BJ (cell line): ENCODE measurements at regions not wholly inside any gene's neighbourhood (a gene's known extent, or its start where the extent isn't known, plus 50 kb on each side); places are given as distances from the start of the nearest gene placed in this dataset.

Experiments
- CTCF ChIA-PET: fragments of 350-600 bp; formaldehyde crosslinking; extraction: SDS; loops from one replicate; lab custom pipeline; 2021; ENCODE audit warnings: antibody characterized with exemption, inconsistent platforms; lab: Yijun Ruan, JAX
- POLR2A ChIA-PET: fragments of 300-600 bp; sonication (Branson Sonifier 250); formaldehyde crosslinking; extraction: SDS; loops from one replicate; lab custom pipeline; 2021; ENCODE audit warnings: antibody characterized with exemption; lab: Charles Lee
- DNase-seq: peaks from one replicate; pipeline ENCODE4 v3.0.0-alpha.2; 2011; ENCODE audit warnings: low read depth
- H3K27me3 ChIP-seq: 2 replicates; pipeline ENCODE4 v1.6.0; 2011; ENCODE audit warnings: low read length; ENCODE audit not compliant: control insufficient read depth, insufficient read depth
- H3K36me3 ChIP-seq: 2 replicates; pipeline ENCODE4 v1.5.1; 2011; ENCODE audit warnings: low read length; ENCODE audit not compliant: control insufficient read depth, insufficient read depth
- H3K4me3 ChIP-seq: 2 replicates; pipeline ENCODE4 v1.5.1; 2011; ENCODE audit warnings: low read depth, mild to moderate bottlenecking, control low read depth, low read length
- CTCF ChIP-seq: IDR thresholded peaks from 2 replicates; pipeline ENCODE4 v1.5.1; 2011; ENCODE audit warnings: low read depth, mild to moderate bottlenecking, control low read depth, inconsistent platforms, low read length, moderate library complexity; ENCODE audit not compliant: insufficient read depth

DNA sequence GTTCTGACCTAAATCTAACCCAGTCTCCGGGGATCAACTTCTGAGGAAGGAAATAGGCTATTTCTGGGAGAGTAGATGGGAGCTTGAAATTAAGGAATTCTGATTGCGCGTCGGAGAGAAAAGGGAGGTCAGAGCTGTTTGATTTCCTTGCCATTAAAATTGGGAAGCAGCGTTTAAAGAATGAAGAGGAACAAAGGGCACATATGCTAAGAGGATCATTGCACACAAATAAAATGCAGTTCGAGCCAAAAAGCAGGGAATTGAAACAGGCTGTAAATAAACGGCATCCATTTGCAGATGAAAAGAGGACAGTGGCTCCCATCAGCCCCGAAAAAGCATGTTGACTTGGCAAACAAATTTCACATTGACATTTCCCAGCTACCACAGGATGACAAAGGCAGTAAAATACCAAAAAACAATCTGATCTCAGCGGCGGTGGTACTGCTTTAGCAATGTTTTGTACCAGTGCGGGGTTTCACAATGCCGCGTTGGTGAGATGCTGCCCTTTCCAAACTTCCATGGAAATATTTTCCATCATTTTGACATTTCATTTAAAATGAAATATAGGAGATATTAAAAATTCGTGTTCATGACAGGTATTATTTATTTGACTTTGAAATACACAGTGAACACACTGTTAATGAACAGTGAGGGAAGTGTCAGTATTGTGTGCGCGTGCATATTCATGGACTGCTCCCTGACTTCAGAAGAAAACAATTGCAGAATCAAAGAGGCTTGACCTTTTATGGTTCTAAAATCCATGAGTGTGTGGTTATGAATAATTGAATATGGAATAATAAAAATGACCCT lies 108.8 kb downstream of the SQOR start:
- POLR2A ChIA-PET = no interaction called here
- CTCF ChIA-PET = no interaction called here
- no peak for TF ChIP-seq CTCF
- H3K36me3 ChIP-seq = no peaks in the 10 kb centered on the region
- H3K4me3 ChIP-seq = no peak overlapping the region
- H3K27me3 ChIP-seq = peaks cover 4% of the 10 kb centered on the region; the same call in 1 of the 2 replicates
- no peak for DNase-seq

- DNase-seq = no peak
- ChIA-PET POLR2A (no interaction called here), CTCF (no interaction called here)
- no peak for TF ChIP-seq CTCF
- Histone ChIP-seq H3K27me3 (peaks cover 4% of the 10 kb centered on the region; the same call in 1 of the 2 replicates), H3K36me3 (no peaks in the 10 kb centered on the region), H3K4me3 (no peak overlapping the region)
Measured at GRCh38 chr15:45744236-45744589, 109.4 kb downstream of the SQOR start.

DNA sequence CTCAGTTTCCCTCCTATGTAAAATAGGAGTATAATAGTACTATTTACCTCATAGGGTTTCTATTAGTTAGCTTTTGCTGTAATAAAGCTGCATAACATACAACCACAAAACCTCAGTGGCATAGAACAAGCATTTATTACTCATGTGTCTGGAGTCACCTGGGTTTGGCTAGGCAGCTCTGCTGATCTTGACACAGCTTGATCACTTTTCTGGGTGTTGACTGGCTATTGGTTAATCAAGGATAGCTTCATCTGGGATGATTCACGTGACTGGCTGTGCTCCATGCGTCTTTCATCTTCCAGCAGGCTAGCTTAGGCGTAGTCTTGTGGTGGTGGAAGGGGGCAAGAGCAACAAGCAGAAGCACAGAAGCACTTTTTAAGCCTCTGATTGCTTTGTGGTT lies 112.6 kb downstream of the SQOR start:
- ChIA-PET CTCF (interaction anchor here (1.4 kb wide), 1 partner anchor 42 kb away, joined by 3 read pairs; no protein-coding TSS in a partner anchor), POLR2A (no interaction called here)

DNA sequence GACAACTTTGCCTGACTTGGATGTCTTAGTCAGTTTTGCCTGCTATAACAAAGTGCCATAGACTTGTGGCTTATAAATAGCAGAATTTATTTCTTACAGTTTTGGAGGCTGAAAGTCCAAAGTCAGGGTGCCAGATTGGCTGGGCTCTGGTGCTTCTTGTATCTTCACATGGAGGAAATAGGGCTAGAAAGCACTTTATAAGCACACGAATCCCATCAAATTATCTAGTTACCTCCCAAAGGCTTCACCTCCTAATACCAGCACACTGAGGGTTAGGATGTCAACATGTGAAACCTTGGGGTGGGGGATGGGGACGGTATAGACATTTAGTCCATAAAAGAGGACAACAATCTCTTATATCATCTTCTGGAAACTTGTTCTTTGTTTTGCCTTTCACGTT lies 116.8 kb downstream of the SQOR start:
- Histone ChIP-seq H3K36me3 (no peaks in the 10 kb centered on the region), H3K27me3 (no peaks in the 10 kb centered on the region), H3K4me3 (no peak overlapping the region)
- no peak for TF ChIP-seq CTCF
- POLR2A ChIA-PET = no interaction called here
- CTCF ChIA-PET = no interaction called here
- no peak for DNase-seq

More for the DNA sequence above, 112.6 kb downstream of the SQOR start:
- H3K36me3 ChIP-seq = no peaks in the 10 kb centered on the region
- no peak overlapping the region for H3K4me3 ChIP-seq
- no peak for TF ChIP-seq CTCF
- H3K27me3 ChIP-seq = peaks cover 4% of the 10 kb centered on the region; the same call in 1 of the 2 replicates
- DNase-seq = no peak

DNA sequence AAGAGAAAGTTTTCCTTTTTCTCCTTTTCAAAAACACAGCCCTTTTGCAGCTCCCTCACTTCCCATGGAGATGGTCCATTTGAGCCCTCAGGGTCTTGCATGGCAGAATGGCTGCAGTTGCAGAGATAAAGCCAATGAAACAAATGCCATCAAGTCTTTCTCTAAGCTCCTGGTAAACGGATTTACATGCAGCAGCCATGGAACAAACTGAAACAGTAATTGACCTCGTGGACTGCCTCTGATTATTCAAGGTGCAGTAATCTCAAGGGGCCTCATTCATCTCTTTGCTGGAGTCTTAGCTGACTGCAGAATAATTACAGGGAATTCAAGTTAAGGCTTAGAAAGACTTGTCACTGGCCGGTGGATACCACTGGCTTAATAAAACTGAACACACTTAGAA lies 125.1 kb downstream of the SQOR start:
- TF ChIP-seq CTCF = no peak
- ChIA-PET POLR2A (no interaction called here), CTCF (interaction anchor here (0.9 to 1.1 kb wide), 2 partner anchors 36 to 54 kb away, joined by 3 read pairs; no protein-coding TSS in a partner anchor)
- H3K27me3 ChIP-seq = no peaks in the 10 kb centered on the region
- no peak for DNase-seq
- no peaks in the 10 kb centered on the region for H3K36me3 ChIP-seq
- no peak overlapping the region for H3K4me3 ChIP-seq
